NCI-H82 treated with DMSO at 0.1 percent for 48 hours (cell line): ENCODE measurements at regions not wholly inside any gene's neighbourhood (a gene's known extent, or its start where the extent isn't known, plus 50 kb on each side); places are given as distances from the start of the nearest gene placed in this dataset.
"Not testable (repeated sequence)": the region's sequence is repeated elsewhere in the genome, so short reads cannot be mapped to it uniquely, and the experiment has no call there.

Source experiments
- DNase-seq: peaks from one replicate; lab custom pipeline; 2025; ENCODE audit not compliant: unreplicated experiment; lab: John Stamatoyannopoulos, UW

DNA sequence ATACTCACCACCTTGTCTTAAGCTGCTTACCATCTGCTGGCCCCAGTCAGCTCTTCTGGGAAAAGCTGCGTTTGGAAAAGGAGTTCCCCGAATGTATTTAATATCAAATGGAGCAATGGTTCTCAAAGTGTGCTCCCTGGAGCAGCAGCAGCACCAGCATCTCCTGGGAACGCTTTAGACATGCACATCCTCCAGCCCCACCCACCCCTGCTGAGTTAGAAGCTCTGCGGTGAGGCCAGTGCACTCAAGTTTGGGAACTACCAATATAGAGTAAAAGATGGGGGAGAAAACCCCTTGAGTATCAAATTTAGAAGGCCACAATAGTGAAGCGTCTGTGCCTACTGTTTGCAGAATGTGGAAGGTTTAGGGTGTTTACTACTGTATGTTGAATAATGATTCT, 124.0 kb upstream of the TOPAZ1 start:
- DNase-seq, result no peak

GRCh38 chr3:44120721-44121582, 120.7 kb upstream of the TOPAZ1 start:
- DNase-seq, result no peak

DNA sequence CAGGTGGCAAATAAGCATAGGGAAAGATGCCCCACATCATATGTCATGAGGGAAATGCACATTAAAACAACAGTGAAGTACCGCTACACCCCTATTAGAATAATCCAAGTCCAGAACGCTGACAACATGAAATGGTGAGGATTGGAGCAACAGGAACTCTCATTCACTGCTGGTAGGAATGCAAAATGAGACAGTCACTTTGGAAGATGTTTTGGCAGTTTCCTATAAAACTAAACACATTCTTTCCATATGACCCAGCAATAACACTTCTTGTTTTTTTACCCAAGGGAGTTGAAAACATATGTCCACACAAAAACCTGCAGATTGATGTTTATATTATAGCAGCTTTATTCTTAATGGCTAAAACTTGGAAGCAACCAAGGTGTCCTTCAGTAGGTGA, 116.4 kb upstream of the TOPAZ1 start:
- DNase-seq, result no peak

- no peak for DNase-seq
Measured at GRCh38 chr3:44125882-44126281, 115.8 kb upstream of the TOPAZ1 start.

DNA sequence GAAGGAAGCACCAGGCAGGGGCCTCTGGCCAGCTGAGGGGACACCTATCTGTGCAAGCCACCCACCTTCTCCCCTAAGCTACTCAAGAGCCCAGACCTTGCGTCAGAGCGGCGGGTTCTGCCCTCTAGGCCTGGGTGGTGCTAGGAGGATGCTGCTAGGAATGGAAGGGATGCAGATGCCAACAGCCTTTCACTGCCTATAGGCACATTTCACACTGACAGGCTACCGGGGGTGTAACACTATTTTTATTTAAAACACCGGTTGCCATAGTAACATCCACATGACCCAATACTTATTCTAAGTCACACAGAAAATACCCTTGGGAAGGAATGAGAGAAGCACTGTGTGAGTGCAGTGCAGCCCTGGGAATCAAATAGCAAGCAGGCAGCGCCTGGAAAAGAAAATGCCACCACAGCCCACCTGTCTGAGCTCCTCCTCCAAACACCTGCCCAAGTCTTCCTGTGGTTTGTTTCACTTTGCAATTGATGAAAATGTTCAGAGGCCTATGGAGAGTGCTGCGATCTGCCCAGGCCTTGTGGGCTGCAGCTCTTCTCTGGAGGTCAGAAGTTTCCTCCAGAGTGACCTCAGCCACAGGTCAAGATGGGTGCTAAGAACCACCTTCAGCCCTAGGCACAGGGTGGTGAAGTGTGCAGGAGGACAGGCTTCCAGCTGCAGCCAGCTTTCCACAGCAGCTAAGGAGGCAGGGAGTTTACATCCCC, 113.5 kb upstream of the TOPAZ1 start:
- DNase-seq, result no peak

DNA sequence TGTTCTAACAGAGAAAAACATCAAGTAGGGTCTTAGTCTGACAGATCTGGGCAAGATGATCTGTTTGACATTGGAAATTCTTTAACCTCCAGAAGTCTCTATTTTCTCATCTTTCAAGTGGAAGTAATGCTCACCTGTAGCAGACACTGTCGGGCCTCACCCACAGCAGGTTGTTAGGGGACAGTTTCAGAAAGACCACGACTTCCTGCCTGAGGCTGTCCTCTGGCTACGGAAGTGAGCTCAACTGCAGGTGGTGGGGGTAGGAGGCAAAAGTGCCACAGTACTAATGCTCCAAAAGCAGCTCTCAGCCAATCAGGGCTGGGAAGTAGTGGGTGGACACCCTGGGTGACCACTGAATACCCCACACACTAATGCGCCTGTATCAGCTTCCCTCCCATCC, 111.4 kb upstream of the TOPAZ1 start:
- no peak for DNase-seq

GRCh38 chr3:44132061-44132460, 109.6 kb upstream of the TOPAZ1 start:
- no peak for DNase-seq

DNA sequence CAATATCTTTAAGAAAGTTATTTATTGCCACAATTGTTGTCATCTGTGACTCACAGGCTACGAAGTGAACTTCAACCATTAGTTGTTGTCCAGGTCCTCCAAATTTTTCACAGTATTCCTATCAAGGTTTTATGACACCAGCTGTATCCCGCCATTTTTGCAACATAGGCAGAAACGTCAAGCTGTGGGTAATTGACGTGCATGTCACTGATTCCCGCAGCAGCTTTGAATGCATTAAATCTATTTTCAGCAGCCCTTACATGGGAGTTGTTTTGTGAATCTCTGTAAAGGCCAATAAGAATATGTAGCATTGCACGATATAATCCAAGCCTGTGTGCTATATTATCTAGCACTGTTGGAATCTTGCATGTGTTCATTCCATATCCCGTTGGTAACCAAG, 109.1 kb upstream of the TOPAZ1 start:
- no peak for DNase-seq

DNA sequence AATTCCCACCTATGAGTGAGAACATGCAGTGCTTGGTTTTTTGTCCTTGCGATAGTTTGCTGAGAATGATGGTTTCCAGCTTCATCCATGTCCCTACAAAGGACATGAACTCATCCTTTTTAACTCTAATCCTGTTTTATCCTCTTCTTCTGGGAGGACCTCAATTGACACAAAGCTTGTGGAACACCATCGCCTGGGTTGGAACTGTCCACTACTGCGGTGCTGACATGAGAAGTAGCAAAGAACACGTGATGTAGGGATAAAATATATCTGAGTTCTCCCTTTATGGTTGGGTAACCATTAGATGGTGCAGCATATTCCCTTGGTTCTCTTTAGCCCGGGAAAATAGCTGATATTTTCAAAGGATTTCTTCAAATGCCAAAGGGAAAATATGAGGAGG, 105.3 kb upstream of the TOPAZ1 start:
- no peak for DNase-seq

GRCh38 chr3:44146073-44146472, 95.6 kb upstream of the TOPAZ1 start:
- DNase-seq, result no peak

DNA sequence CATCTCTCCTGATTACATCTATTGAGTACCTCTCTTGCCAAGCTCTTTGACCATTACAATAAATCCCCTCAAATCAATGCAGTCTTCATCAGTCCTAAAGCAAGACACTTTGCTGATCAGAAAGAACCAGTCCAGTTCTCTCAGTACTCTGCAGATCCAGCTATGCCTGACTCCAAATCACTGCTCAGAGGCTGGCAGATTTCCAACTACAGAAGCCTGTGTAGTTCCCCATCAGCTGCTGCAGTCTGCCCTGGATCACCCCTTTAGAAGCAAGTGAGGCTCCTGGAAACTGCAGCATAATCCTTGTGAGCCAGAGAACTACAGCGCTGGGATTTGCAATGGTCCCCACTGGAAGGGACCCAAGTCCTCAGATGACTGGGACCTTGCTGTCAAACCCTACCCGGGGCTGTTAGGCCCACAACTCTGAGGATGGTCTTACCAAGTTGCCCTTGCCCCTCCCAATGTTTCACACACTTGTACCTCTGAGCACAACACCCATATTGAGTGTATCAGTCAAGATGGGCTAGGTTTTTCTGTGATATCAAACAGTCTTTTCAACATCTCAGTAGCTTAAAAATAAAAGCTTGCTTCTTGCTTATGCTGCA, 81.9 kb upstream of the TOPAZ1 start:
- DNase-seq, result no peak

DNA sequence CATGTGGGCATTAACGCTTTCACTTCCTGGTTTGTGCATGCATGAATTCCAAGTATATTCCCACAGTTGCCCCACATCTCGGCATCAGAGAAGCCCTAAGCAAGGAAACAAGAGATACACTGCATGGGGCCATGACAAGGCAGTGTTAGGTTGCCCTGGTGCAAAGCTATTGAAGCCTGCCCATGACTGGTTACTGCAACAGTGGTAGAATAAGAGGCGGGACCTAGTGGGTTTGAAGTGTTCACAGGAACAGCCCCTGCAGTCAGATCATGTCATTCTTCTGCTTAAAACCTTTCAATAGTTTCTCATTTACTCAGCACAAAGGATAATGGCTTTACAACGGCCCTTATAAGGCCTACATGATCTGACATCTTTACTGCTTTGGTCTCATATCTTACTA, 80.9 kb upstream of the TOPAZ1 start:
- DNase-seq, result no peak

GRCh38 chr3:44171891-44172290, 69.8 kb upstream of the TOPAZ1 start:
- no peak for DNase-seq

DNA sequence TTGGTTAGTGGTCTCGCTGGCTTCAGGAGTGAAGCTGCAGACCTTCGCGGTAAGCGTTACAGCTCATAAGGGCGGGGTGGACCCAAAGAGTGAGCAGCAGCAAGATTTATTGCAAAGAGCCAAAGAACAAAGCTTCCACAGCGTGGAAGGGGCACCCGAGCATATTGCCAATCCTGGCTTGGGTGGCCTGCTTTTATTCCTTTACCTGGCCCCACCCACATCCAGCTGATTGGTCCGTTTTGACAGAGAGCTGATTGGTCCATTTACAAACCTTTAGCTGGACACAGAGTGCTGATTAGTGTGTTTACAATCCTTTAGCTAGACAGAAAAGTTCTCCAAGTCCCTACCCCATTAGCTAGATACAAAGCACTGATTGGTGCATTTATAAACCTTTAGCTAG, 69.0 kb upstream of the TOPAZ1 start:
- DNase-seq, result not testable (repeated sequence)

DNA sequence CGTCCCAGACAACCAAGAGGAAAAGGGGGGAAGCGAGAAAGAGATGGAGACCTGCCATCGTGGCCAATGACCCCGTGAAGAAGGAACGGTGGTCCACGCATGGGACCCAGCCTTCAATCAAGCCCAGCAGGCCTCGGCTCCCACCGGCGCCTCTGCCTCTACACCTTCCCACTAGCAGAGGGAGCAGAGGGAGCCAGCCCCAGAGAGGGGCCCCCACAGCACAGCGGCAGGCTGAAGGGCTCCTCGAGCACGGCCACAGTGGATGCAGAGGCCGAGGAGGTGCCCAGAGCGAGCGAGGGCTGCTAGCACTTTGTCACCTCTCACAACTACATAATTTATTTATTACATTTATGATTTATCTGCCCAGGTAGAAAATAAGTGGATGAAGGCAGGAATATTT, 68.4 kb upstream of the TOPAZ1 start:
- DNase-seq, result no peak

- no peak for DNase-seq
Measured at GRCh38 chr3:44175070-44175469, 66.6 kb upstream of the TOPAZ1 start.

GRCh38 chr3:44179246-44179645, 62.4 kb upstream of the TOPAZ1 start:
- no peak for DNase-seq

- peak; percentile 8 for DNase-seq
Measured at GRCh38 chr3:44184319-44184953, 57.2 kb upstream of the TOPAZ1 start.

- DNase-seq, result no peak
Measured at GRCh38 chr3:44185396-44185915, 56.2 kb upstream of the TOPAZ1 start.

DNA sequence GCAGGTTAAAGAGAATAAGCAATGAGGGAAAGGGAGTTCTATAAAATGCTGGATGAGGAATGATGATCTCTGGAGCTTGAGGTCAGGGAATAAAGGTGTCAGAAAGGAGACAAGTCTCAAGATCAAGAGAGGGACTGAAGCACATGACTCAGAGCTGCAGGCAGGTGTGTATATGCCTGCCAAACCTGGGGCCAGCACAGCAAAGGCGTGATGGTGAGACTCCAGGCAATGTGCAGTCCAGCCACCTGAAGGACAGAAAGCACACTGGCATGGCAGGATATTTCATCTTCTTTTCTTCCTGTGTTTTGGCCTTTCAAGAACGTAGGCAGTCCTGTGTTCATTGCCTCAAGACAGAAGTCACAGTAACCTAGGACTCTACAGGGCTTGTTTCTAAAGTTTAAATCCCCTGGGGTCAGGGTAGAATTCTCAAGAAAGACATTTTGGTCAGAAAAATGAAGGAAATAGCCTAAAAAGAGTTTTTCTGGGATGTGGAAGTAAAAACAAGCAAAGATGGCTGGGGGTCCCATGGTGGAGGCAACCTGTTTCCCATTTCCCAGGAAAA, 55.5 kb upstream of the TOPAZ1 start:
- no peak for DNase-seq

DNA sequence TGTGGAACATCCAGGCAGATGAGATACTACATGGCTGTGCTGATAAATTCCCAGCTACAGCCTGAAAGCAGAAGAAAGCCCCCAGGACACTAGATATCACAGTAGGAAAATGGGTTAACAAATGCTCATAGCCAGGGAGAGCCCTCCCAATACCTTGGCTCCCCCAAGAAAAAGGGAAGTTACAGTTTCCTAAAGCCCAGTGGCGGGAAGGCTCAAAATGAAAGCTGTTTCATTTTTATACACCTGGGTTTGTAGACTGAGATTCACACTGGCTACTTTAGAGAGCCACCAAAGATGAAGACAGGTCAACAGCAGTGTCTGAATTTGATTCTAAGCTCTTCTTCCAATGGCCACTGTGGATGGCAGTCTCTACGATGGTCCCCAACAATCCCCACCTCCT, 55.0 kb upstream of the TOPAZ1 start:
- no peak for DNase-seq
